VCaP (cell line): ENCODE measurements at regions not wholly inside any gene's neighbourhood (a gene's known extent, or its start where the extent isn't known, plus 50 kb on each side); places are given as distances from the start of the nearest gene placed in this dataset.

Experiments used
- H3K27ac ChIP-seq: fragments of 450-650 bp; 2 replicates; pipeline ENCODE4 v1.5.1; 2017
- TF ChIP-seq, protein P1 (sequence below): fragments of 450-650 bp; conservative IDR thresholded peaks from 2 replicates; pipeline ENCODE4 v1.5.1; 2017; ENCODE audit warnings: mild to moderate bottlenecking, moderate library complexity

DNA sequence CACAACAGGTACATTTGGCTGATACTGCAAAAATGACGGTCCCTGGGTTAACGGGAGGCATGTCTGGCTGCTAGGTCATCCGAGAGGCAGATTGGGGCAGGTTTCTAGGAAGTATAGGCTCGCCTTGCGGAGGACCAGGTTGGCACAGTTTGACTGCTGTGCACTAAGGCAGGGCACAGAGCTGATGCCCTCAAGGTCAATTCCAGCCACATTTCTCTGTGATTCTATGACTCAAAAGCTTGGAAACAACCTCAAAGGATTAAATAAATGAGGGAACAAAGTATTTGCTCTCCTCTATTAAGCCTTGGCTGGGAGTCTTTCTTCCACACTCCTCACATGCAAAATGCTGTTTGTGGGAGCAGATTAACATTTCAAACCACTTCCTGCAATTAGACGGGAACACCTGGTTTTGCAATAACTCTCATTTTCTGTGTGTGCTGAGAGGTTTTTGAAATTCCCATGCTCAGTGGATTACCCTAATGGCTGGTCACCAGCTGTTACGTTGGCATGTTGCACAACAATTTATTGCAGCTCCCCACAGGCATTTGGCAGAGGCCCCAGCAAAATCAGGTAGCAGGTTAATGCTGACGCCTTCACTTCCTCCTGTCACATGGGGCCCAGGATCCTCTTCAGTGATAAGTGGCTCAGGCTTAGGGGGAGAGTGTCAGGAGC lies 61.0 kb upstream of the PLET1 start:
- TF ChIP-seq, protein P1, sequence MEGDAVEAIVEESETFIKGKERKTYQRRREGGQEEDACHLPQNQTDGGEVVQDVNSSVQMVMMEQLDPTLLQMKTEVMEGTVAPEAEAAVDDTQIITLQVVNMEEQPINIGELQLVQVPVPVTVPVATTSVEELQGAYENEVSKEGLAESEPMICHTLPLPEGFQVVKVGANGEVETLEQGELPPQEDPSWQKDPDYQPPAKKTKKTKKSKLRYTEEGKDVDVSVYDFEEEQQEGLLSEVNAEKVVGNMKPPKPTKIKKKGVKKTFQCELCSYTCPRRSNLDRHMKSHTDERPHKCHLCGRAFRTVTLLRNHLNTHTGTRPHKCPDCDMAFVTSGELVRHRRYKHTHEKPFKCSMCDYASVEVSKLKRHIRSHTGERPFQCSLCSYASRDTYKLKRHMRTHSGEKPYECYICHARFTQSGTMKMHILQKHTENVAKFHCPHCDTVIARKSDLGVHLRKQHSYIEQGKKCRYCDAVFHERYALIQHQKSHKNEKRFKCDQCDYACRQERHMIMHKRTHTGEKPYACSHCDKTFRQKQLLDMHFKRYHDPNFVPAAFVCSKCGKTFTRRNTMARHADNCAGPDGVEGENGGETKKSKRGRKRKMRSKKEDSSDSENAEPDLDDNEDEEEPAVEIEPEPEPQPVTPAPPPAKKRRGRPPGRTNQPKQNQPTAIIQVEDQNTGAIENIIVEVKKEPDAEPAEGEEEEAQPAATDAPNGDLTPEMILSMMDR = no peak
- no peak overlapping the region for H3K27ac ChIP-seq

DNA sequence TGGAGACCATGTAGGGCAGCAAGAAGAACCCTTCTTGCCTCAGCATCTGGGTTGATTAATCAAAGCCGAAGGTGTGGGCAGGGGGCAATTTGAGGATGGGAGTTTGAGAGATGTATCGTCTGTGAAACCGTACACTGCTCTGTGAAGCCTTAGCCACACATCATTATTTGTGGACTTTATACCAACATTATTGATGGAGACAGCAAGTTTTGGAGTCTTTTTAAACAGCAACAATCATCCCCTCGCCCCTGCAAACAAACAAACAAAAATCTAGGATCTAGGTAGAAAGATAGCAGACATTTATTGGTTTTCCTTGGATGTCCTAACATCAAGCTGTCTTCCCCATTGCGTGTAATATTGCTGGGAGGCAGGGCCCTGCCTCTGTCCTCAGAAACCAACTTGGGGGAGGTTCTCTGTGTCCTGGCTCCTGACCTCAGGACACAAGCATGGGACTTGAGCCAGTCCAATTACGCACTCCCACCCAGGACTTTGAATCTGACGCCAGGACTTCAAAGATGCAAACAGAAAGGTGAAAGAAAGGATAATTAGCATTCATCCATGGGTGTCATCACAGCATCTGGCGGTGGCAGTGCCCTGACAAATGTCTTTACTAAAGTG lies 61.6 kb upstream of the PLET1 start:
- TF ChIP-seq, protein P1 = no peak
- H3K27ac ChIP-seq = no peak overlapping the region

DNA sequence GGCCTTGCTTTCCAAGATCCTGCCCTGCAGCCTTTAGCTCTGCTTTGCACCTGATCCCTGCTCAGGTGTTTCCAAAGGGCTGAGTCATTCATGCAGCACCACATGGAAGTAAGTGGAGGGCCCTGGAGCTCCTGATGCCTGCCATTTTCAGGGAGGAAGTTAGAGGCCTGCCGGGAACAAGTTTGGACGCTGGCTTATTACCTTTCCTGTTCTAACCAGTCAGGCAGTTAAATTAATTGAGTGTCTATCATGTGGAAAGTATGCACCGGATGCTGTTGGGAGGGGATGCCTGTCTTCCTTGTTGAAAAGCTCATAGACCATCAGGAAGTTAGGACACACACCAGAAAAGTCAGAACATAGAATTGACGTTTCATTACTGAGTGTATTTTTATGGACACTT lies 73.7 kb upstream of the PLET1 start:
- H3K27ac ChIP-seq = no peak overlapping the region
- TF ChIP-seq, protein P1 = no peak

DNA sequence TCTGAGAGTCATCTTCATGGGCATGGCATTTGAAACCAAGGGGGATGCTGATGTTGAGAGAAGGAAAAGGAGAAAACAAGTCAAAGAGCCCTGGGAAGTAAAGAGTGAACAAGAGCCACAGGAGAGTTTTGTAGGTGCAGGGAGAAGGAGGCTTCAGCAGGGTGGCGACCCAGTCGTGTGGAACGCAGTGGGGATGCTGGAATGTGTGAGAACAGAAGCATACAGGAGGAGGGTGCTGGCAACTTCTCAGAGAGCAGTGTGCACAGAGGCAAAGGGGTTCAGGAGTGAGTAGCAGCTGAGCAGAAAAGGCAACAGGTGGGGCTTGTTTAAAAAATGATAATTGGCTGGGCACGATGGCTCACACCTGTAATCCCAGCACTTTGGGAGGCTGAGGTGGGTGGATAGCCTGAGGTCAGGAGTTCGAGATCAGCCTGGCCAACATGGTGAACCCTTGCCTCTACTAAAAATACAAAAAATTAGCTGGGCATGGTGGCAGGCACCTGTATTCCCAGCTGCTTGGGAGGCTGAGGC lies 75.8 kb upstream of the PLET1 start:
- TF ChIP-seq, protein P1 = no peak
- H3K27ac ChIP-seq = no peak overlapping the region

DNA sequence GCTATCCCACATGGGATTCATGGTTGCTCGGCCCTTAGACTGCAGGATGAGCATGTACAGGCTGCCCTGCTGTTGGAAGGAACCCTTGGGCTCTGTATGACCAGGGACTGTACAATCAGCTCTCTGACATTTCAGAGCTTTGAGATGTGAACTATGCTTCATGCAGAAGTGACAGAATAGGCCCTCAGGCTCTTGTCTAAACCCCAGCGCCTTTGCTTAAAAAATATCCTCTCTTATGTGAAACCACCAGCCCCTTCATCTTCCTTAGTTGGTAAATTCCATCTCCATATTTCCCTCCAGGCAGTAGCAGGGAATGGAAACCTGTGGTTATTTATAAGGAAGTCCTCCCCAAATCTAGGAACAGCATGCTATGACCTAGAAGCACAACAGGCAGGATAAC lies 78.9 kb upstream of the PLET1 start:
- H3K27ac ChIP-seq = no peak overlapping the region
- TF ChIP-seq, protein P1 = no peak

DNA sequence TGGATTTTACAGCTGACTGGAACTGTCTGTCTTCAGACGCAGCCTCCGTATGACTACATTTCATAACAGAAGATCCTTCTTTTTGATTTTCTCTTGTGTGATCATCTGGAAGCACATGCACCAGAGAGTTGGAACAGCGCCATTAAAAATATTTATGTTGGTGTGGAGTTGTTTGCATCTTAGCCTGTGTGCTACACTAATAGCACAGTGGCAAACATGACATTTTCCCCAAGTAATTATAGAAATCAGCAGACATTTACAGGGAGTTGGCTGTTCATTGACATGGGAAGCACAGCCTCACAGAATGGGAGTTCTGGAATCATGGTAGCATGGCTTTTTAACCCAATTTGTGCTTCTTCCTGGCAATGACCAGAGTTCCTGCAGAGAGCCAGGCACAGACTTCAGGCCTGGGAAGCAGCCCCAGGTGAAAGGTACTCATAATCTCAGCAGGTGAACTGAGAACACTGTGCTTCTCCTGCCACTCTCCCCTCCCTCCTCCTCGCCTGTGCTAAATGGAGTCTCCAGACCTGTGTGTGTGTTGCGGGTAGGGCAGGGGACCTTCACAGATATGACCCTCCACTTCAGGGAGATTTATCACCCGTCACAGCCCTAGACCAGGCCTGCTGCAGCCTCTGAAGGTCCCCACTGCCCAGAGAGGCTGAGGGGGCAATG lies 82.8 kb upstream of the PLET1 start:
- TF ChIP-seq, protein P1 = no peak
- peak overlapping the region; percentile 90 for H3K27ac ChIP-seq

DNA sequence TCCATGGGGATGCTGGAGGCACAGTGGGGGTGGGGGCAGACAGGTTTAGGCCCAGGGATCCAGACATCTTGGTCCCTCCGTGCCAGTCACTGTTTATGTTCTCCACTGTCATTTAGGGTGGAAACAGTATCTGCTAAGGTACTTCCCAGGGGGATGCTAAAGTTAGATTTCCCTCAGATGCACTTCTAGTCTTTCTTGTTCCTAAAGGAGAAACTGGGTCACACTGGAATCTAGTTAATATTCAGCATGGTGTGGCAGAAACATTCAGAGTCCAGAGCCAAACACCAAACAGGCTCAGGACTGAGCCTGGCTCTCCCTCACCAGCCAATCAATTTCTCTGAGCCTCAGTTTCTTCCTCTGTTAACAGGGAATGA lies 83.4 kb upstream of the PLET1 start:
- TF ChIP-seq, protein P1 = no peak
- peak overlapping the region; percentile 90 for H3K27ac ChIP-seq
